H9 (cell line): ENCODE measurements at regions not wholly inside any gene's neighbourhood (a gene's known extent, or its start where the extent isn't known, plus 50 kb on each side); places are given as distances from the start of the nearest gene placed in this dataset.

Experiments used
- DNase-seq: peaks from one replicate; pipeline ENCODE4 v3.0.0-alpha.2; 2017
- H2AFZ ChIP-seq: one replicate; pipeline ENCODE4 v1.6.1; 2013; ENCODE audit warnings: mild to moderate bottlenecking, low read length, control low read depth, moderate library complexity
- H2AK5ac ChIP-seq: 2 replicates; pipeline ENCODE4 v1.6.1; 2013; ENCODE audit warnings: low read length, control low read depth, mixed read lengths; ENCODE audit not compliant: insufficient read length
- H2BK120ac ChIP-seq: one replicate; pipeline ENCODE4 v1.6.1; 2013; ENCODE audit warnings: low read depth, mild to moderate bottlenecking, low read length, control low read depth, inconsistent platforms; ENCODE audit not compliant: poor library complexity, severe bottlenecking
- H2BK12ac ChIP-seq: 2 replicates; pipeline ENCODE4 v1.6.1; 2013; ENCODE audit warnings: low read length, control low read depth, mixed read lengths, low read depth; ENCODE audit not compliant: insufficient read length
- H2BK15ac ChIP-seq: 2 replicates; pipeline ENCODE4 v1.6.1; 2013; ENCODE audit warnings: low read depth, low read length, control low read depth
- H2BK20ac ChIP-seq: one replicate; pipeline ENCODE4 v1.6.1; 2013; ENCODE audit warnings: low read depth, mild to moderate bottlenecking, low read length, control low read depth, inconsistent platforms; ENCODE audit not compliant: poor library complexity, severe bottlenecking
- H2BK5ac ChIP-seq: 2 replicates; pipeline ENCODE4 v1.6.1; 2013; ENCODE audit warnings: low read length, control low read depth, mixed read lengths; ENCODE audit not compliant: insufficient read length
- H3K14ac ChIP-seq: 2 replicates; pipeline ENCODE4 v1.6.1; 2013; ENCODE audit warnings: low read length, control low read depth; ENCODE audit not compliant: insufficient read depth
- H3K18ac ChIP-seq: 2 replicates; pipeline ENCODE4 v1.6.1; 2013; ENCODE audit warnings: low read depth, mild to moderate bottlenecking, mixed read lengths, low read length, control low read depth; ENCODE audit not compliant: insufficient read length
- H3K23ac ChIP-seq: 2 replicates; pipeline ENCODE4 v1.6.1; 2013; ENCODE audit warnings: low read length, control low read depth, mixed read lengths, low read depth; ENCODE audit not compliant: insufficient read length
- H3K23me2 ChIP-seq: 2 replicates; pipeline ENCODE4 v1.6.1; 2013; ENCODE audit warnings: low read depth, mild to moderate bottlenecking, mixed read lengths, low read length, control low read depth; ENCODE audit not compliant: insufficient read length, poor library complexity, severe bottlenecking
- H3K27ac ChIP-seq: 2 replicates; pipeline ENCODE4 v1.5.1; 2013; ENCODE audit warnings: low read length, control low read depth, mixed read lengths, low read depth; ENCODE audit not compliant: insufficient read length
- H3K27me3 ChIP-seq: 2 replicates; pipeline ENCODE4 v1.6.1; 2013; ENCODE audit warnings: low read length, control low read depth, inconsistent platforms; ENCODE audit not compliant: insufficient read depth
- H3K4ac ChIP-seq: 2 replicates; pipeline ENCODE4 v1.6.1; 2013; ENCODE audit warnings: low read depth, mild to moderate bottlenecking, control low read depth, inconsistent platforms, low read length, moderate library complexity
- H3K4me1 ChIP-seq: 2 replicates; pipeline ENCODE4 v1.6.1; 2013; ENCODE audit warnings: low read length, control low read depth, inconsistent platforms; ENCODE audit not compliant: insufficient read depth
- H3K4me2 ChIP-seq: 2 replicates; pipeline ENCODE4 v1.6.1; 2013; ENCODE audit warnings: low read length, control low read depth, mixed read lengths; ENCODE audit not compliant: insufficient read length, insufficient read depth
- H3K56ac ChIP-seq: 2 replicates; pipeline ENCODE4 v1.6.1; 2013; ENCODE audit warnings: low read depth, mild to moderate bottlenecking, mixed read lengths, low read length, control low read depth; ENCODE audit not compliant: insufficient read length
- H3K79me1 ChIP-seq: 2 replicates; pipeline ENCODE4 v1.6.1; 2013; ENCODE audit warnings: low read depth, mild to moderate bottlenecking, moderate library complexity, low read length, control low read depth, inconsistent platforms; ENCODE audit not compliant: insufficient read depth, poor library complexity, severe bottlenecking
- H3K79me2 ChIP-seq: 2 replicates; pipeline ENCODE4 v1.6.1; 2013; ENCODE audit warnings: low read length, control low read depth, inconsistent platforms; ENCODE audit not compliant: insufficient read depth
- H3K9ac ChIP-seq: 2 replicates; pipeline ENCODE4 v1.6.1; 2013; ENCODE audit warnings: low read length, control low read depth, mixed read lengths; ENCODE audit not compliant: insufficient read length; ENCODE audit errors: extremely low read depth
- H3K9me3 ChIP-seq: one replicate; pipeline ENCODE4 v1.6.1; 2013; ENCODE audit warnings: low read depth, low read length, inconsistent platforms; ENCODE audit not compliant: control insufficient read depth
- H3T11ph ChIP-seq: one replicate; pipeline ENCODE4 v1.6.1; 2013; ENCODE audit warnings: mild to moderate bottlenecking, low read length, control low read depth, inconsistent platforms
- H4K20me1 ChIP-seq: one replicate; pipeline ENCODE4 v1.6.1; 2013; ENCODE audit not compliant: control insufficient read depth, insufficient read length, insufficient read depth
- H4K5ac ChIP-seq: 2 replicates; pipeline ENCODE4 v1.6.1; 2013; ENCODE audit warnings: low read depth, mild to moderate bottlenecking, mixed read lengths, low read length, control low read depth; ENCODE audit not compliant: insufficient read length
- H4K8ac ChIP-seq: replicated peaks from 2 replicates; pipeline ENCODE4 v1.6.1; 2013; ENCODE audit warnings: low read length, control low read depth, mixed read lengths, low read depth; ENCODE audit not compliant: insufficient read length
- H4K91ac ChIP-seq: 2 replicates; pipeline ENCODE4 v1.6.1; 2013; ENCODE audit warnings: low read depth, mild to moderate bottlenecking, moderate library complexity, mixed read lengths, low read length, control low read depth; ENCODE audit not compliant: insufficient read length
- H3K27ac Mint-ChIP-seq, 3 experiments: 2 replicates in 2 of 3; 3 replicates in 1 of 3; pipeline ENCODE4 v1.8.0; 2020 to 2021; ENCODE audit warnings: mixed read lengths in 3 of 3, mild to moderate bottlenecking in 1 of 3, moderate library complexity in 1 of 3
- H3K27me3 Mint-ChIP-seq: 2 replicates; pipeline ENCODE4 v1.8.0; 2021; ENCODE audit warnings: low read depth, mild to moderate bottlenecking, moderate library complexity, mixed read lengths
- H3K36me3 Mint-ChIP-seq, 3 experiments: 2 replicates in 2 of 3; 3 replicates in 1 of 3; pipeline ENCODE4 v1.8.0; 2020 to 2021; ENCODE audit warnings: low read depth in 3 of 3, mixed read lengths in 3 of 3; ENCODE audit not compliant: insufficient read depth in 1 of 3
- H3K4me1 Mint-ChIP-seq, 2 experiments: 2 replicates each; pipeline ENCODE4 v1.8.0; 2020; ENCODE audit warnings: mixed read lengths in 2 of 2
- H3K4me3 Mint-ChIP-seq, 2 experiments: 2 replicates in 1 of 2; 3 replicates in 1 of 2; pipeline ENCODE4 v1.8.0; 2020 to 2021; ENCODE audit warnings: mild to moderate bottlenecking in 2 of 2, mixed read lengths in 2 of 2, moderate library complexity in 1 of 2
- H3K9me3 Mint-ChIP-seq, 2 experiments: 2 replicates in 1 of 2; 3 replicates in 1 of 2; pipeline ENCODE4 v1.8.0; 2020; ENCODE audit warnings: mild to moderate bottlenecking in 2 of 2, mixed read lengths in 2 of 2, moderate library complexity in 1 of 2
- WGBS: extraction: QIAGEN DNeasy Blood & Tissue Kit; methylation state at CpG from one replicate; pipeline ENCODE4 v1.1.7; 2013; ENCODE audit warnings: missing lambda C conversion rate, low lambda C conversion rate, mixed read lengths; ENCODE audit not compliant: insufficient read length; ENCODE audit errors: extremely low coverage; 5-methylcytosine and 5-hydroxymethylcytosine counted together
- TF ChIP-seq, protein P1 (sequence below): fragments of 200-600 bp; sonication (generic); conservative IDR thresholded peaks from 3 replicates; pipeline ENCODE4 v1.8.0; 2021; ENCODE audit warnings: antibody characterized with exemption, mild to moderate bottlenecking

DNA sequence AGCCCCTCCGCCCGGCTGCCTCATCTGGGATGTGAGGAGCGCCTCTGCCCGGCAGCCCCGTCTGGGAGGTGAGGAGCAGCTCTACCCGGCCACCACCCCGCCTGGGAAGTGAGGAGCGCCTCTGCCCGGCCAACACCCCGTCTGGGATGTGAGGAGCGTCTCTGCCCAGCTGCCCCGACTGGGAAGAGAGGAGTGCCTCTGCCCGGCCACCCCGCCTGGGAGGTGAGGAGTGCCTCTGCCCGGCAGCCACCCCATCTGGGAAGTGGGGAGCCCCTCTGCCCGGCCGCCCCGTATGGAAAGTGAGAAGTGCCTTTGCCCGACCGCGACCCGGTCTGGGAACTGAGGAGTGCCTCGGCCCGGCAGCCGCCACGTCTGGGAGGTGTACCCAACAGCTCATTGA is 74.3 kb upstream of the TNIP3 start:
- DNase-seq: no peak
- no peak overlapping the region for H4K8ac ChIP-seq
- no CpG with 5 or more reads among the region's 26 CpGs for WGBS
- H3K9ac ChIP-seq: no peak overlapping the region
- Mint-ChIP-seq H3K27me3 (no peaks in the 10 kb centered on the region; the same call in 1 of the 2 replicates), H3K36me3 (peaks cover 0 to 3% (median 2%) of the 10 kb centered on the region in 3 experiments; a peak in 4 of 7 replicates), H3K9me3 (peaks cover 4 to 5% of the 10 kb centered on the region in 2 experiments), H3K4me3 (no peak overlapping the region), H3K4me1 (peaks cover 0 to 5% of the 10 kb centered on the region in 2 experiments; a peak in 2 of 4 replicates), H3K27ac (no peak overlapping the region)
- H3K27me3 ChIP-seq: no peaks in the 10 kb centered on the region; the same call in 1 of the 2 replicates
- H3K18ac ChIP-seq: no peak overlapping the region
- H2BK12ac ChIP-seq: no peak overlapping the region
- H4K5ac ChIP-seq: no peak overlapping the region
- no peaks in the 10 kb centered on the region for H3K4me1 ChIP-seq
- no peak overlapping the region for H2AFZ ChIP-seq
- no peak overlapping the region for H2BK5ac ChIP-seq
- H3K23ac ChIP-seq: no peak overlapping the region
- H4K20me1 ChIP-seq: no peaks in the 10 kb centered on the region
- TF ChIP-seq, protein P1, sequence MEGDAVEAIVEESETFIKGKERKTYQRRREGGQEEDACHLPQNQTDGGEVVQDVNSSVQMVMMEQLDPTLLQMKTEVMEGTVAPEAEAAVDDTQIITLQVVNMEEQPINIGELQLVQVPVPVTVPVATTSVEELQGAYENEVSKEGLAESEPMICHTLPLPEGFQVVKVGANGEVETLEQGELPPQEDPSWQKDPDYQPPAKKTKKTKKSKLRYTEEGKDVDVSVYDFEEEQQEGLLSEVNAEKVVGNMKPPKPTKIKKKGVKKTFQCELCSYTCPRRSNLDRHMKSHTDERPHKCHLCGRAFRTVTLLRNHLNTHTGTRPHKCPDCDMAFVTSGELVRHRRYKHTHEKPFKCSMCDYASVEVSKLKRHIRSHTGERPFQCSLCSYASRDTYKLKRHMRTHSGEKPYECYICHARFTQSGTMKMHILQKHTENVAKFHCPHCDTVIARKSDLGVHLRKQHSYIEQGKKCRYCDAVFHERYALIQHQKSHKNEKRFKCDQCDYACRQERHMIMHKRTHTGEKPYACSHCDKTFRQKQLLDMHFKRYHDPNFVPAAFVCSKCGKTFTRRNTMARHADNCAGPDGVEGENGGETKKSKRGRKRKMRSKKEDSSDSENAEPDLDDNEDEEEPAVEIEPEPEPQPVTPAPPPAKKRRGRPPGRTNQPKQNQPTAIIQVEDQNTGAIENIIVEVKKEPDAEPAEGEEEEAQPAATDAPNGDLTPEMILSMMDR: no peak
- no peak overlapping the region for H3K14ac ChIP-seq
- no peak overlapping the region for H3T11ph ChIP-seq
- H2BK20ac ChIP-seq: no peak overlapping the region
- H3K79me2 ChIP-seq: no peaks in the 10 kb centered on the region
- H3K23me2 ChIP-seq: no peaks in the 10 kb centered on the region
- H3K4ac ChIP-seq: no peak overlapping the region
- no peak overlapping the region for H2BK120ac ChIP-seq
- H3K79me1 ChIP-seq: no peaks in the 10 kb centered on the region
- H3K9me3 ChIP-seq: no peaks in the 10 kb centered on the region
- no peak overlapping the region for H2AK5ac ChIP-seq
- no peak overlapping the region for H2BK15ac ChIP-seq
- H3K56ac ChIP-seq: no peak overlapping the region
- H3K27ac ChIP-seq: no peak overlapping the region
- no peak overlapping the region for H3K4me2 ChIP-seq
- no peak overlapping the region for H4K91ac ChIP-seq
